ENCODE measurements at regions not wholly inside any gene's neighbourhood (a gene's known extent, or its start where the extent isn't known, plus 50 kb on each side); places are given as distances from the start of the nearest gene placed in this dataset.
"Not testable (repeated sequence)": the region's sequence is repeated elsewhere in the genome, so short reads cannot be mapped to it uniquely, and the experiment has no call there.

GRCh38 chr22:47613181-47613580, 850.7 kb downstream of the TBC1D22A start:
- not testable (repeated sequence) for TF ChIP-seq POLR2A (IDR thresholded peaks at IDR 0.05)
- TF ChIP-seq, protein P1, sequence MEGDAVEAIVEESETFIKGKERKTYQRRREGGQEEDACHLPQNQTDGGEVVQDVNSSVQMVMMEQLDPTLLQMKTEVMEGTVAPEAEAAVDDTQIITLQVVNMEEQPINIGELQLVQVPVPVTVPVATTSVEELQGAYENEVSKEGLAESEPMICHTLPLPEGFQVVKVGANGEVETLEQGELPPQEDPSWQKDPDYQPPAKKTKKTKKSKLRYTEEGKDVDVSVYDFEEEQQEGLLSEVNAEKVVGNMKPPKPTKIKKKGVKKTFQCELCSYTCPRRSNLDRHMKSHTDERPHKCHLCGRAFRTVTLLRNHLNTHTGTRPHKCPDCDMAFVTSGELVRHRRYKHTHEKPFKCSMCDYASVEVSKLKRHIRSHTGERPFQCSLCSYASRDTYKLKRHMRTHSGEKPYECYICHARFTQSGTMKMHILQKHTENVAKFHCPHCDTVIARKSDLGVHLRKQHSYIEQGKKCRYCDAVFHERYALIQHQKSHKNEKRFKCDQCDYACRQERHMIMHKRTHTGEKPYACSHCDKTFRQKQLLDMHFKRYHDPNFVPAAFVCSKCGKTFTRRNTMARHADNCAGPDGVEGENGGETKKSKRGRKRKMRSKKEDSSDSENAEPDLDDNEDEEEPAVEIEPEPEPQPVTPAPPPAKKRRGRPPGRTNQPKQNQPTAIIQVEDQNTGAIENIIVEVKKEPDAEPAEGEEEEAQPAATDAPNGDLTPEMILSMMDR (IDR thresholded peaks at IDR 0.05) = not testable (repeated sequence)

Data from adrenal gland (tissue), 5 donors.